ENCODE measurements at regions not wholly inside any gene's neighbourhood (a gene's known extent, or its start where the extent isn't known, plus 50 kb on each side); places are given as distances from the start of the nearest gene placed in this dataset.

DNA sequence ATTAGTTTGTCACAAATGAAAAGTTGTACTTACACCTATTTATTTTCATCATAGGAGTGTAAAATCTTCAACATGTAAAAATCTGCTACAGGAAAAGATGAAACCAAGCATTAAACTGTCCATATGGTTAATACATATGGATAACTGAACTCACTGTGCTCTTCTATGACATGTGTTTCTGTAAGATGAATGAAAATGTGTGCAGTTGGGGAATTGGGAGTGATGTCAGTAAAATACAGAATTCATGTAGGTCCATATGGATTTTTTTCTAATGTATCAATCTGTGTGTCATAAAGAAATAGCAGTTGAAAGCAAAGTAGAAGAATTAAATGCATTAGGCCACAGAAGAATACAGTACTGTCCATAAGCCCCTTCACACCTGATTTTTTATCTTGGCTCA lies 178.4 kb upstream of the COL3A1 start:
- no peaks in the 10 kb centered on the region for H3K4me1 Mint-ChIP-seq (ENCODE audit: low read depth)
- DNase-seq (ENCODE audit: low spot score, unreplicated experiment), result no peak
- no peak overlapping the region for H3K4me3 Mint-ChIP-seq (ENCODE audit: low read depth)
- no peak overlapping the region for H3K27ac Mint-ChIP-seq
- no peaks in the 10 kb centered on the region for H3K36me3 Mint-ChIP-seq (ENCODE audit: insufficient read depth)
- no peaks in the 10 kb centered on the region for H3K27me3 Mint-ChIP-seq
- TF ChIP-seq, protein P1, sequence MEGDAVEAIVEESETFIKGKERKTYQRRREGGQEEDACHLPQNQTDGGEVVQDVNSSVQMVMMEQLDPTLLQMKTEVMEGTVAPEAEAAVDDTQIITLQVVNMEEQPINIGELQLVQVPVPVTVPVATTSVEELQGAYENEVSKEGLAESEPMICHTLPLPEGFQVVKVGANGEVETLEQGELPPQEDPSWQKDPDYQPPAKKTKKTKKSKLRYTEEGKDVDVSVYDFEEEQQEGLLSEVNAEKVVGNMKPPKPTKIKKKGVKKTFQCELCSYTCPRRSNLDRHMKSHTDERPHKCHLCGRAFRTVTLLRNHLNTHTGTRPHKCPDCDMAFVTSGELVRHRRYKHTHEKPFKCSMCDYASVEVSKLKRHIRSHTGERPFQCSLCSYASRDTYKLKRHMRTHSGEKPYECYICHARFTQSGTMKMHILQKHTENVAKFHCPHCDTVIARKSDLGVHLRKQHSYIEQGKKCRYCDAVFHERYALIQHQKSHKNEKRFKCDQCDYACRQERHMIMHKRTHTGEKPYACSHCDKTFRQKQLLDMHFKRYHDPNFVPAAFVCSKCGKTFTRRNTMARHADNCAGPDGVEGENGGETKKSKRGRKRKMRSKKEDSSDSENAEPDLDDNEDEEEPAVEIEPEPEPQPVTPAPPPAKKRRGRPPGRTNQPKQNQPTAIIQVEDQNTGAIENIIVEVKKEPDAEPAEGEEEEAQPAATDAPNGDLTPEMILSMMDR (IDR thresholded peaks at IDR 0.05; ENCODE audit: unreplicated experiment), result no peak
- H3K9me3 Mint-ChIP-seq (ENCODE audit: low read depth), result peaks cover 3% of the 10 kb centered on the region

DNA sequence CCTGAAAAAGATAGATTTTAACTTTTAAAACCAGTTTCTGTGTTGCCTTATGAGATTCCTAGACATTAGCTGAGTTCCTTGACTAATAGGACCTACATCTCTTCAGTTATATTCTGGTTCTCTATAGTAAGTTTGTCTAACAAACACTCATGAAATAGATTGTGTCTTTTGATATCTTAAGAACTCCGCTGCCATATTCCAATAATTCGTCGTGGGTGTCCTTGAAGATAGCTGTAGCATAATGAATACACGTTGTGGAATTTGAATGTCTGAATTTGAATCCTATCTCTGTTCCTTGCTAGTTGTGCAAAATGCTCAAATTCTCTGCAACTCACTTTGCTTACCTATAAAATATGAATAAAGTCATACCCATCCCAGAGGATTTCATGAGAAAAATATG lies 176.8 kb upstream of the COL3A1 start:
- TF ChIP-seq, protein P1 (IDR thresholded peaks at IDR 0.05; ENCODE audit: unreplicated experiment), result no peak
- Mint-ChIP-seq H3K27ac (no peak overlapping the region), H3K27me3 (no peaks in the 10 kb centered on the region), H3K4me3 (ENCODE audit: low read depth) (no peak overlapping the region), H3K9me3 (ENCODE audit: low read depth) (peaks cover 9% of the 10 kb centered on the region), H3K36me3 (ENCODE audit: insufficient read depth) (no peaks in the 10 kb centered on the region), H3K4me1 (ENCODE audit: low read depth) (no peaks in the 10 kb centered on the region)
- DNase-seq (ENCODE audit: low spot score, unreplicated experiment), result no peak

DNA sequence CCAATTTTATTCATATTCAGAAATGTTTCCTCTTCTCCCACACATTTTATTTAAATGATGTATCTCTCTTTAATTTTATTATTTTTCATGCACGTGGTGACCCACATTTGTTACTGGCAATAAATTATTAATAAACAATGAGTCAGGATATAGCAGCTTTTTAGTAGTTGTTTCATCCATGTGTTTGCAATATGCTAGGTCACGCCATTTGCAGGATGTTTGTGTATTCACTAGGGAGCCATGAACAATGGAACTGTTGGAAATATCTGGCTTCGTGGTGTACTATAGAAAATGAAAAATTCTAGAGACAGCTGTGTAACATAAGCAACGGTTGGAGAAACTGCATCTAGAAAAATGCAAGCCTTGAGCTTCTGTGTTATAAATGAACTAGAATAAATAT lies 176.0 kb upstream of the COL3A1 start:
- Mint-ChIP-seq H3K27me3 (no peaks in the 10 kb centered on the region), H3K4me3 (ENCODE audit: low read depth) (no peak overlapping the region), H3K4me1 (ENCODE audit: low read depth) (no peaks in the 10 kb centered on the region), H3K36me3 (ENCODE audit: insufficient read depth) (no peaks in the 10 kb centered on the region), H3K9me3 (ENCODE audit: low read depth) (peaks cover 17% of the 10 kb centered on the region), H3K27ac (no peak overlapping the region)
- DNase-seq (ENCODE audit: low spot score, unreplicated experiment), result no peak
- TF ChIP-seq, protein P1 (IDR thresholded peaks at IDR 0.05; ENCODE audit: unreplicated experiment), result no peak

DNA sequence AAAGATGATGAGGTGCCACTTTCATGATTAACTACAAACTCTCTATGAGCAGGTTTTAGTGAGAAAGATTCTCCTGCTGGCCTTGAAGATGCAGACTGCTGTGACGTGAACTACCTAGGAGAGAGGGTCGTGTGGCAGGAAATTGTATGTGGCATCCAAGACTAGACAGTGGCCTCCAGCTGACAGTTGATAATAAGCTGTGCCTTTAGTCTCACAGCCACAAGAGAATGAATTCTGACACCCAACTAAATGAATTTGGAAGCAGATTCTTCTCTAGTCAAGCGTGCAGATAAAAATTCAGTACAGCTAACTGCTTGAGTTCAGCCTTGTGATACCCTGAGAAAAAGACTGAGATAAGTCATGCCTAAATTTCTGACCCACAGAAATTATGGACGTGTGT lies 169.0 kb upstream of the COL3A1 start:
- Mint-ChIP-seq H3K4me3 (ENCODE audit: low read depth) (no peak overlapping the region), H3K27me3 (no peaks in the 10 kb centered on the region), H3K4me1 (ENCODE audit: low read depth) (no peaks in the 10 kb centered on the region), H3K36me3 (ENCODE audit: insufficient read depth) (no peaks in the 10 kb centered on the region), H3K9me3 (ENCODE audit: low read depth) (peaks cover 26% of the 10 kb centered on the region), H3K27ac (no peak overlapping the region)
- TF ChIP-seq, protein P1 (IDR thresholded peaks at IDR 0.05; ENCODE audit: unreplicated experiment), result no peak
- no peak for DNase-seq (ENCODE audit: low spot score, unreplicated experiment)

DNA sequence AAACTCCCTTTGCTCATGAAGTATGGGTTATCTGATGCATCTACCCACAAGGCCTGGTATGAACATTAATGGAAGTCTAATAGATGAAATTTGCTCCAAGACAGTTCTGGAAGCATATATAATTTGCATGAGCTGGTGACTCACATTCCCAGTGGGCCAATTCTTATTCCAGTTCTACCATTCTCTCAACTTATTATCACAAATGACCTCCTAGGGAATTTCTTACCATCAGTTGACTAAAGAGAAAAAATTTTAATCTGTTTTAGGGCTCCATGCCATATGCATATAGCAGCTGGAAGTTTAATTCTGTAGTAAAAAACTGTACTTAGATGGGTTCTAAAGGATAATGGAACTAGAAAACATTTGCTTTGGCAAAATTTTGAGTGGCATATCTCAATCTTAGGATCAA lies 165.2 kb upstream of the COL3A1 start:
- no peak for DNase-seq (ENCODE audit: low spot score, unreplicated experiment)
- Mint-ChIP-seq H3K4me3 (ENCODE audit: low read depth) (no peak overlapping the region), H3K4me1 (ENCODE audit: low read depth) (peaks cover 4% of the 10 kb centered on the region), H3K9me3 (ENCODE audit: low read depth) (peaks cover 4% of the 10 kb centered on the region), H3K27me3 (no peaks in the 10 kb centered on the region), H3K27ac (no peak overlapping the region), H3K36me3 (ENCODE audit: insufficient read depth) (no peaks in the 10 kb centered on the region)
- TF ChIP-seq, protein P1 (IDR thresholded peaks at IDR 0.05; ENCODE audit: unreplicated experiment), result no peak

All from progenitor cell of endocrine pancreas (in vitro differentiated cells).